ENCODE measurements at regions not wholly inside any gene's neighbourhood (a gene's known extent, or its start where the extent isn't known, plus 50 kb on each side); places are given as distances from the start of the nearest gene placed in this dataset.

GRCh38 chr16:73154063-73154870 is 106.3 kb upstream of the ZFHX3 start:
- TF ChIP-seq CTCF (IDR thresholded peaks at IDR 0.05) (no peak), POLR2A (IDR thresholded peaks at IDR 0.05) (no peak)
